Vagina (tissue), 2 donors: ENCODE measurements at regions not wholly inside any gene's neighbourhood (a gene's known extent, or its start where the extent isn't known, plus 50 kb on each side); places are given as distances from the start of the nearest gene placed in this dataset.

Experiments used
- CTCF ChIP-seq, 3 experiments: fragments of 450-650 bp in 2 of 3; fragments of 200-600 bp in 1 of 3; sonication (generic) in 1 of 3; IDR thresholded peaks; one replicate each; pipeline ENCODE4 v1.5.1; 2017 to 2019; ENCODE audit warnings: antibody characterized with exemption in 3 of 3, mild to moderate bottlenecking in 2 of 3, moderate library complexity in 2 of 3
- POLR2A ChIP-seq, 2 donors: fragments of 450-650 bp; IDR thresholded peaks; one replicate each; pipeline ENCODE4 v1.6.1; 2017; ENCODE audit warnings: antibody characterized with exemption in 2 of 2, mild to moderate bottlenecking in 2 of 2, moderate library complexity in 2 of 2

- TF ChIP-seq CTCF (IDR thresholded peaks at IDR 0.05) (no peak), POLR2A (IDR thresholded peaks at IDR 0.05) (no peak)
Measured at GRCh38 chr16:35687781-35688180, 2228.4 kb downstream of the TP53TG3F start.
